ENCODE measurements at regions not wholly inside any gene's neighbourhood (a gene's known extent, or its start where the extent isn't known, plus 50 kb on each side); places are given as distances from the start of the nearest gene placed in this dataset.

DNA sequence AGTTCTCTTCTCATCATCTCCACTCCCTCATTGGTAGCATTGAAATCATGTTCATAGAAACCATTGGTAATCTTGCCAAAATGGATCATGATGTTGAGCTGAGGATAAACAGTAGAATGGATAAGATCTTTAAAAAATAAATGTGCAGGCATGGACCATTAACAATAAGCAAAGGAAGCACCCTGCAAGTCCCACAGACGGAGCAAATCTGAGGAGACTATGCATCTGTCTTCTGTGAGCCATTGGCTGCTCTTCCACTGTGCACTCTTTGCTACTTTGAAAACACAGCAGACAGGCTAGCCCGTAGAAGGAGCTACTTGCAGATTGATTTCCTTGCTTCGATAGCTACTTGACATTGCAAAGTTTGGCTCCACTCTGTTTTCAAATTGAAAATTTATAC lies 535.0 kb downstream of the PKHD1 start:
- DNase-seq (ENCODE audit: low spot score) = no peak
- no peak for TF ChIP-seq CTCF (IDR thresholded peaks at IDR 0.05)
- H3K27ac ChIP-seq = no peak overlapping the region
- H3K4me3 ChIP-seq = no peak overlapping the region

DNA sequence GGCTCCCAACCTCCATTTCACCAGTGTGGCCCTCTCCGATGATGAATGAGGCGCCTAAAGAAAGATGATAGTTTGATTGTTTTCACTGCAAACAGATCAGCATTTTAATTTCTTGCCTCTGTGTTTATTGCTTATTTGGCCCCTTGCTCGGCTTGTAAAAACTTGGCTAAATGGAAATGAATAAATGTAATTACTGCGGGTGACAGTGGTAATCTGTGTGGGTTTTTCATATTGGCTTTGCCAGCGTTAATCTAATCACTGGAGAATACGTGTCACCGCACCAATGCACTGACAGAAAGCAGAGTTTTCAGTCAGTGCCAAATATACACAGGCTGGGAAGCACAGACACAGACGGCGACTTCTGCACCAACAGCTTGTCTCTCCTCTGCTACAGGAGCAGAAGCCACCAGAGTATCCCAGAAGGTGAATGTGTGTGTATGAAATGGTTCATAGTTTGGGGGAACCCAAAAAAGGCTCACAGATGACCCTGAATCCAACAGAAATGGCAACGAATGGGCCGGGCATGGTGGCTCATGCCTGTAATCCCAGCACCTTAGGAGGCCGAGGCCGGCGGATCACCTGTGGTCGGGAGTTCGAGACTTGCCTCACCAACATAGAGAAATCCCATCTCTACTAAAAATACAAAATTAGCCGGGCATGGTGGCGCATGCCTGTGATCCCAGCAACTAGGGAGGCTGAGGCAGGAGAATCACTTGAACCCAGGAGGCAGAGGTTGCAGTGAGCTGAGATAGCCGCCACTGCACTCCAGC lies 534.0 kb downstream of the PKHD1 start:
- Histone ChIP-seq H3K4me3 (no peak overlapping the region), H3K27ac (no peak overlapping the region)
- TF ChIP-seq CTCF (IDR thresholded peaks at IDR 0.05) = no peak
- DNase-seq (ENCODE audit: low spot score) = no peak

- TF ChIP-seq CTCF (IDR thresholded peaks at IDR 0.05) = no peak
- H3K4me3 ChIP-seq = no peak overlapping the region
- no peak overlapping the region for H3K27ac ChIP-seq
- no peak for DNase-seq (ENCODE audit: low spot score)
Observed at GRCh38 chr6:51554029-51554428, 533.4 kb downstream of the PKHD1 start.

DNA sequence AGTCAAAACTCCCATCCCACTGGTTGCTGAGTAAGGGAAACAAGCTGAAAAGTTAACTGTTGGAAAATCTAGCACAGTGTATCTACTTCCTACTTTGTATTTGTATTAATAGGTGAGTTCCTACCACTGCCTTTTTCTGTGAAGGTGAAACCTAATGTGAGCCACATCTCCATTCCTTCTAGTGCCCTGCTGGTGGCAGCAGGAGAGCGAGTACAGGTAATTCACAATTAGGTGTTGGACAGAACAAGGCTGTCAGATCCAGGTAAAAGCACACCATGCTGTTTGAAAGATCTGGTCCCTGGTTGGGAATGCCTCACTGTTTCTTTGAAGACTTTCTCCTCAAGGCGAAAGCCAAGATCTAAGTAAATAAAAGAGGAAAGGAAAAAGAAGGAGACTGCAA lies 528.4 kb downstream of the PKHD1 start:
- TF ChIP-seq CTCF (IDR thresholded peaks at IDR 0.05) = no peak
- DNase-seq (ENCODE audit: low spot score) = no peak
- Histone ChIP-seq H3K27ac (no peak overlapping the region), H3K4me3 (no peak overlapping the region)

GRCh38 chr6:51562198-51562597 lies 525.2 kb downstream of the PKHD1 start:
- Histone ChIP-seq H3K27ac (no peak overlapping the region), H3K4me3 (no peak overlapping the region)
- no peak for DNase-seq (ENCODE audit: low spot score)
- no peak for TF ChIP-seq CTCF (IDR thresholded peaks at IDR 0.05)
